ENCODE measurements at regions not wholly inside any gene's neighbourhood (a gene's known extent, or its start where the extent isn't known, plus 50 kb on each side); places are given as distances from the start of the nearest gene placed in this dataset.

DNA sequence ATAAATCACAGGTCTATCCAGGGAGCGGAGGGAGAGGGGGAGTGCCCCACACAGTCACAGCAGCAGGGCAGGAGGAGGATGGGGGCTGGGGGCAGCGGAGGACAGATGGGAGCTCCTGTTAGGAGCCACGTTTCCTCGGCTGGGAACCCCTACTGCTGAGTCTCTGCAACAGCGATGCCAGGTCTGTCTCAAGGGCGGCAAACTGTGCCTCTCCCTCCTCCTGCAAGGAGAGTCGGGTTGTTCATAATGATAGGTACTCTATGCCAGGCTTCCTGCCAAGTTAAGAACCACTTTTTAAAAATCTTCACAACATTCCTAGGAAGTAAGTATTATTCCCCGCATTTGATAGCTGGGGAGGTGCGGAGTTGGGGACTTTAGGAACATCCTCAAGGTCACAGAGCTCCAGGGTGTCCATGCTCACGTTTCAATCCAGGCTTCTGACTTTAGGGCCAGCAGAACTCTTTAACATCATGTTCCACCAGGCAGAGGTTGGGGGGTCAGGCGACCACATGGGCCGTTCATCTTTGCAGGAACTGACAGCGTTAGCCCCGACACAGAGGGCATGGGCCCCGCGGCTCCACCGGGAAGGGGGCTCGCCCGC, 98.3 kb upstream of the MAML3 start:
- Histone ChIP-seq H3K4me3 (peak overlapping the region; percentile 42 to 66 (median 55)), H3K27ac (peak overlapping the region; percentile 50 to 95 (median 90))

DNA sequence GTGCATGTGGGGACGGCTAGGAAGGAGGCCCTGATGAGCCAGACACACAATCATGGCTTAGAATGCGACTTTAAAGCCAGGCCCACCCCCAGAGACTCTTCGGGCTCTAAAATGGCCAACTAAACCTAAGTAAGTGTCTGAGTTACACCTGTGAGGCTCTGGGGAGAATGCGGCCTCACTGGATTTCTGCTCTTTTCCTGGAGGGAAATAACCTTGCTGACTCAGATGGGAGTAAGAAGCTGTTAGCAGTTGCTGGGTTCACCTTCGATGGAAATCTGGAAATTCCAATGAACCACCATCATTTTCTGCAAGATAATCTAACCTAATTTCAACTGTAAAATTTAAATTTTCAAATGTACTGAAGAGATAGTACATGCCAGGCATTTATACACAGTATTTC, 97.6 kb upstream of the MAML3 start:
- H3K27ac ChIP-seq, result peak overlapping the region in 5 of 21 experiments; percentile 84 to 95 (median 90)
- H3K4me3 ChIP-seq, result no peak overlapping the region

DNA sequence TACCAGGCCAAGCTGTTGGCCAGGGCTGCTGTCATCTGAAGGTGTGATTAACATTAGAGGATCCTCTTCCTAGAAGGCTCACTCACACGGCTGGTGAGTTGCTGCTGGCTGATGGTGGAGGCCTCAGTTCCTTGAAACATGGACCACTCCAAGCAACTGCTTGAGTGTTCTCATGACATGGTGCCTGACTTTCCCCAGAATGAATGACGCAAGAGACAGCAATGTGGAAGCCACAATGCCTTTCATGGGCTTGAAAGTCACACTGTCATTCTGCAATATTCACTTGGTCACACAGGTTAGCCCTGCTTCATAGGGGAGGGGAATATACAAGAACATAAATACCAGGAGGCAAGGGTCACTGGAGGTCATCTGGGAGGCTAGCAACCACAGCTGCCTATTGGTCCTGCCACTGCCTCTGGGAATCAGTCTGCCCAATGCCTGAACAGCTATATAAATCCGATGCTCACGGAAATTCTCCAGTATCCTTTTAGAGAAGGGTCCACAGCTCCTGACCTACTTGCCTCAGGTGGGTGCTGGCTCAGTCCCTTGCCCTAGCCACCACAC, 97.1 kb upstream of the MAML3 start:
- Histone ChIP-seq H3K27ac (peak overlapping the region in 2 of 21 experiments; percentile 90 to 95), H3K4me3 (no peak overlapping the region)

DNA sequence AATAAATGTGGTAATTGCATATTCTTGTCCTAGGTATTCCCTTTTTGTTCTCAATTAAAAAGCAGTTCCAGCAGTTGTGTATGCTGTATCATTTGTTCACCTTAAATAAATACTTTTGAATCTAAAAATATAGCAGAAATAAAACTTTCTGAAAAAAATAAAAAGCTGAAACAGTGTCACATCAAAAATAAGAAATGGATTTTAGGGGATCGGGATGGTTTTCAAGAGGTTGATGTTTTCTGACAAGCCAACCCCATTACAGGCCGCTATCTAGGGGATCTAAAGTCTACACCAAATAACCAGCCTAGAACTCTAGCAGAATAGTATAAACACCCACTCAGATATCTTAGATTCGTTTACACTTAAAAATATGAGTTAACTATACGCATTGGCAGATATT, 95.4 kb upstream of the MAML3 start:
- Histone ChIP-seq H3K4me3 (no peak overlapping the region), H3K27ac (no peak overlapping the region)

DNA sequence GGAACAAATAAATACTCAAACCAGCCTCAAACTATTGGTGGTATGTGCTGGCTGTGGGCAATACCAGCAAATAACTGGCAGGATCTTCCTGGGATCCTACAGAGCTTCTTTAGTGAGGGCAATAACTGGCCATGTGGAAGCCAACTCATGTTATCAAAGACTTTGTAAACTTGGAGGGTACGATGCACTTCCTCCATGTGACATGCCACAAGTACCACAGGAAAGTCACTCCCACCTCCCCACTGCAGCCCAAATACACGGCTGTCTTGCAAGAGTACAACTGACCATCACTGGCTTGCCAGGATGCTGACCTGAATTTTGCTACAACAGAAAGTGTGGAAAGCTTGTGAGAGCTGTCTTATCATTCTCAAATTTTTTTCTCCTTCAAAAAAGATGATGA, 93.3 kb upstream of the MAML3 start:
- Histone ChIP-seq H3K4me3 (no peak overlapping the region), H3K27ac (no peak overlapping the region)

DNA sequence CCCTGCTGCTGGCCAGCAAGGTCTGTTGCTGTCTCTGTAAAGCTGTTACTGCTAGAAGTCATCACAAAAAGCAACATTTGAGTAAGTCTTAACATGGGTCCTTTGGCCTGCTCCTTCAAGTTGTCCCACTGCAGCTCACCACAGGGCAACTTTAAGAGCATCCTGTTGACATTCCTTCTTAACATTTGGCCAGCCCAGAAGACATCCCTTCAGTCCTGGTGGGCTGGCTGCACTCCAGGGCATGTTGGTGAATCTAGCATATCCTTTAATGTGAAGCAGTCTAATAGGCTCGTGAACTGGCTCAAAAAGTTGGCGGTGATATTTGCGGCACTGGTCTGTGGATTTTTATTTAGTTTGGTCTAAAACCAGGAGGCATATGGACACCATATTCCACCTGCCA, 92.2 kb upstream of the MAML3 start:
- H3K27ac ChIP-seq, result no peak overlapping the region

DNA sequence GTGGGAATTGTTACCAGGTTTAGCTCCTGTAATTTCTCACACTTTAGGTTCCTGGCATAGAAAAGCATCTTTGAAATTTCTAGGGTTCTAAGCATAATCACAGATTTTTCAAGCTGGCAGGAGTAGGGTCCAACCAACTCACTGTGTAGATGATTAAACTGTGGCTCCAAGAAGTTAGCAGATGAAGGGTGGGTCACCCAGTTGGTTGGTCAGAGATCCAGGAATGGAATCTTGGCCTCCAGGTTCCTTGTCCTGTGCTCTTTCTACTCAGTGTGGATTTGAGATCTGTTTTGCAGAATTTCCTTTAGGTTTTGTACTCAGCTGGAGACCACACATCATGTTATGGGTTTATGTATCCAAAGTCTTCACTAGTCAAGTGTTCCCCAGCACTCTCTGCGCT, 90.3 kb upstream of the MAML3 start:
- no peak overlapping the region for H3K4me3 ChIP-seq
- no peak overlapping the region for H3K27ac ChIP-seq

More for the DNA sequence above, 92.2 kb upstream of the MAML3 start:
- H3K4me3 ChIP-seq, result no peak overlapping the region

DNA sequence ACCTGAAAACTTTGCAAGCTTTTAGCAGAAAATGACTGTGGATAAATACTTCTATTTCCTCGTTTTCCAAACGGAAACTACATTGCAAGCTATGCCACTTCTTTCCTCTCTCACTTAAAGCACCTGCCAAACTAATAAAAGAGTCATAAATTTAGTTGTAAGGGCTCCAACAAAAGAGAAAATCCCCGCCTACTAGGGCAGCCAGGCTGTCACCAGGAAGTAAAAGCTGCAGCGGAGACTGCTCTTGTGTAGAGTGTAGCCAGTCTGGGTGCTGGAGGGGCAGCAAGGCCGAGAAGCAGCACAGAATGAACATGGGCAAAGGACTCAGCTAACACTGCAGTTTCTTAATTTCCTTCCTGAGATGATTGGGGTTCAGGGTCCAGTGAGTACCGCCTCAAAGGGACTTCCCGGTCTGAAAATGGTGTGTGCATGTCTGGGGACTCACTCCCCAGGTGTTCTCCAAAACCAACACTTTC, 89.3 kb upstream of the MAML3 start:
- no peak overlapping the region for H3K4me3 ChIP-seq
- peak overlapping the region in 11 of 21 experiments; percentile 17 to 53 (median 38) for H3K27ac ChIP-seq

DNA sequence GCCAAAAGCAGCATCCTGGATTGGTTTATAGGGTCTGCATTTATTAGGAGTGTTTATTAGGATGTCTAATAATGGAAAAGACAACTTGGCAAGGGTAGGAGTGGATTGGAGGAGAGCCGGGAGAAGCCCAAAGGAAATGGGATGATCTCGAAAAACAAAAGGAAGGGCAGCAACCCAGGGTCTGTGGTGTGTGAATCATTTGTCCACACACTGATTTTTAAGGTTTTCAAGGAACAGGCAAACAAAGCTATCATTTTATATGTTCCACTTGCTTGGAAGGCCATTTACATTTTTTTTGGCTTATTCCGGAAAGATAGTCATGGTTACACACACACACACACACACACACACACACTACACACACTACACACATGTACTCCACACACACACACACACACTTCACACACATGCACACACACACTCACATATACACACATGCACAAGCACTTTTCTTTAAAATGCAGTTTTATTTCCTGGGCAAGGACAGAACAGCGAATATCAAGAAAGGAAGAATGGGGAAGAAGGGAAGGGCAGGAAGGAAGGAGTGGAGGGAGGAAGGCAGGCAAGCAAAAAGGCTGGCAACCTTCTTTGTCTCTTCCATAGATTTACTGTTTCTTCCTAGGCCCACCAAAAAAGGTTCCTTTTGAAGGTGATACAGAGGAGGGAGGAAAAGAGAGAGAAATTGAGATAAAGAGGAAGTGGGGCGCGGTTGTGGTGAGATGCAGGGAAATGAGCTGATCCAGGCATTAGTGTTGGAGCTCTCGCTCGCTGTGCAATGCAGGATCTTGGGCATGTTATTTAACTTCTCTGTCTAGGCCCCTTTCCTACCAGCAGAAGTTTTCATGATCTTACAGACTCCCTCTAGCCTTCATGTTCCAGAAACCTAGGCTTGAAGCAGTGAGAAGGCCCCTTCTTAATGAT, 88.6 kb upstream of the MAML3 start:
- Histone ChIP-seq H3K27ac (peak overlapping the region in 11 of 21 experiments; percentile 17 to 53 (median 38)), H3K4me3 (no peak overlapping the region)

DNA sequence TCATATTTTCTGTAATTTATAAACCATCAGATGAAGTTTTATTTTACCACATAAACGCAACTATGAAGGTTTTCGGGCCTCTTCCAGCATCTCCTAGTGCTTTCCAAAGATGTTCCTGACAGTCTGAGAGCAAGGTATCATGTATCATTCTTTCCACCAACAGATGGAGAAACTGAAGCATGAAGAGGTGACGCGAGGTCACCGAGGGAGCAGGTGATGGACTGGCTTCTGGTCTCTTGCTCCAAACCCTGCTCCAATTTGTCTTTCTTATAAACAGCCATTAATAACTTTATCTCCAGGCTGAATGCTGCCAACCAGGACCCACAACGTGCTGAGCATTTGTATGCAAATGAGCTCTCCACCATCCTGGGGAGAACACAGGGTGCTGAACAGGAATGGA, 86.3 kb upstream of the MAML3 start:
- Histone ChIP-seq H3K4me3 (no peak overlapping the region), H3K27ac (no peak overlapping the region)

DNA sequence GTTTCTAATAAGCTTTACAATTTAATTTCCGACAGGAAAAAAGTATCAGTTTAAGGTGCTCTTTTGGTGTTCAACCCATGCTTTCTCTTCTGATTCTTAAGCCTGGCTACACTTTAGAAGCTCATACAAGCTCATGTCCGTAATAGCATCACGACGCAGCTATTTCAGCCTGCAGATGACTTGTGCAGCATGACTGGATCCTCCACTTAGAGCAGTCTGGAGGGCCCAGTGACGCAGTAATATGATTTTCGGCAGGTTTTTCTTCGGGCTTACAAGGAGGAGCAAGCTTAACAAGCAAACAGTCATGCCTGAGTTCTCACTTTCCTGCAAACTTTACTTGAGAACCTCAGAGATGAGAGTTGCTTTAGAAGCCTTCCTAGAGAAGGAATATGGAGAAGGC, 85.3 kb upstream of the MAML3 start:
- Histone ChIP-seq H3K27ac (no peak overlapping the region), H3K4me3 (no peak overlapping the region)

DNA sequence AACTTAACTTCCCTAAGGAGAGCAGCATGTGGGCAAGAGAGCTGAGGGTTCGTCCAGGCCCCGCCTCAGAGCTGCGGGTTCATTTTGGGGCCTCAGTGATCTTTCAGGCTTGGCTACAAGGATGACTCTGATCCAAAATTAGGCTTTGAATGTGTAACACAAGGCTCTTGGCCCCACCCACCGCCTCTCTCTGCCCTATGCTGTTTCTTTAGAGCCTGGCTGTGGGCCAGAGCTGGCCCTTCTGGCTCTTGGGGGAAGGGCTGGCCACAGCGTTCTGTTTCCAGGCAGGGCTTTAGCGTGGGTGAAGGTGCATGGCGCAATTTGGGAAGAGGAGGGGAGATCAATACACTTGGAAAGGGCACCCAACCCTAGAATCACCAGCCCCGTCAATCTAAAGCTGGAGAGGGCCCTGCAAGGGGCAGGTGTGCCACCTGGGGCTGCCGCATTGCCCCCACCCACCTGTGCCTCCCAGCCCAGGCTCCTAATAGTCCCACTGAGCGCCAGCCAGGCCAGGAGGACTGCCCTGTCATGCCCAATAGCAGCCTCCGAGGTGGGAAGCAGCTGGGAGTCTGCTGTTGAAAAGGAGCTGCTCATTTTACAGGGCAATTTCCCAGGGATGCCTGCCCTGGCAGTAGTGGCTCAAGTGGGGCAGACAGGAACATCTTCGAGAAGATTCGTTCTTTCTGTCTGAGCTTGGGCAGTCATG, 84.5 kb upstream of the MAML3 start:
- Histone ChIP-seq H3K4me3 (no peak overlapping the region), H3K27ac (peak overlapping the region in 18 of 21 experiments; percentile 41 to 85 (median 69))

DNA sequence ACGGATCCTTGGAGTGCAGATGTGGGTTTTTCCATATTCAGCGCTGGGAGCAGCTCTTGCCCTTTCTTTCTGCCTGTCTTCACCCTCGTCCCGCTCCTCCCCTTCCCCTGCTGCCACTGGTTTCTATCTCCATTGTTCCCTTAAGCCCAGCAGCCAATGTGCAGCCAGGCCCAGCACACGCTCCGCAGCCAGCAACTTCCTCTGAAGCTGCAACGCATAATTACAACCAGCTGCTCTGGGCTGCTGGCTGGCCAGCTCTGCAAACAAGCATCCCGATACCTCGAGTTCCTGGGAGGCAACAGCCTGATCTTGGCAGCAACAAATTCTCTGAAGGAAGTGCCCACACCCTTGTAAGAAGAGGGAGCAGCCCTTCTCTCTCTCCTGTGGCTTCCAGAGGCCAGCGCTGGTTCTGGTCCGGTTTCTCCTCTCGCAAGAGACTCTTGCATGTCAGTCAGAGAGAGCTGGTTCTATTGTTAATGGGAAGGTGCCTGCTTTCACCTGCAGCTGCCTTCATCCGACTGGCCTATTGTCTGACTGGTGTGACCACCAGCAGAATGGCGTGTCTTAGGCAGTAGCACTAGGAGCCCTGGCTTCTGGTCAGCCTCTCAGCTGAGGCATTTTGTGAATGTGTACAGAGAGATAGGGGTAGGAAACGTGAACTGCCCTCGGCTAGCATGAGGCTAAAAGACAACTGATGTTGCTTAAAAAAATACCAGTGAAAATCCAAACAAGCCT, 83.8 kb upstream of the MAML3 start:
- H3K4me3 ChIP-seq, result no peak overlapping the region
- H3K27ac ChIP-seq, result peak overlapping the region in 19 of 21 experiments; percentile 15 to 85 (median 69)

DNA sequence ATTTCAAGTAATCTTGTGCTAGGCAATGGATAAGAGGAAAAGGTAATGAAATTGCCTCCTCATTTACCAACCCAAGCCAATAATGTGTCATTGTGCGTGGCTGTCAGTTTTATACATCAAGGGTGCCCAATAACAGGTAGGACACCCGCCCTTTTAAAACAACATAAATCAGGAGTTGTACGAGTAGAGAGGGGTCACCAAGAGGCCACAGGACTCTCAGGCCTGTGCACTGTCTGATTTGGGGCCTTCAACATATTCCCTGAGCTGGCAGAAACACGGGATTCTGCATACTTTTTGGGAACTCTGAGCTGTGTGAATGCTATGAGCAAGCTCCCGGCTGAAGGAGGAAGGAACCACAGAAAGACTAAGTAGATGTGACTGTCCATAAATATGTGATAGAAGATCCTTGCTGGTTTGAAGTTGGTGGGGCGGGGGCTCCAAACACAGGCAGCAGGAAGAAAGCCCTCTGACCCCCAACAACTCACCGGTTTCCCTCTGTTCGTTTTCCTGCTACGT, 82.7 kb upstream of the MAML3 start:
- Histone ChIP-seq H3K4me3 (no peak overlapping the region), H3K27ac (peak overlapping the region in 12 of 21 experiments; percentile 5 to 85 (median 69))

DNA sequence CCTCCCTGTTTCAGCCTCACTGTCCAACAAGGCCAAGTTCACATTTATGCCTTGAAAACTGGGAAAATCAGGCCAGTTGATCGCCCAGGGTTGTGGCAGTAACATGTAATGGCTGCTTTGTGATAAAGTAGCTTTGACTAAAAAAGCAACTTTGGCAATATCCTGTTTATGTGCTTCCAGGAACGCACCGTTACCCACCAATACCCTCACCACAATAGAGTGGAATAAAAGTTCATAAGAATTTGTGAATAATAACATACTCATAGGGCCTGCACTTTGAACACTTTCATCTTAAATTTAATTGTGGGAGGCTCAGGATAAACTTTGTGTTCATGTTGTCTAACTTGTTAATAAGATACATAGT, 80.7 kb upstream of the MAML3 start:
- Histone ChIP-seq H3K27ac (no peak overlapping the region), H3K4me3 (no peak overlapping the region)

DNA sequence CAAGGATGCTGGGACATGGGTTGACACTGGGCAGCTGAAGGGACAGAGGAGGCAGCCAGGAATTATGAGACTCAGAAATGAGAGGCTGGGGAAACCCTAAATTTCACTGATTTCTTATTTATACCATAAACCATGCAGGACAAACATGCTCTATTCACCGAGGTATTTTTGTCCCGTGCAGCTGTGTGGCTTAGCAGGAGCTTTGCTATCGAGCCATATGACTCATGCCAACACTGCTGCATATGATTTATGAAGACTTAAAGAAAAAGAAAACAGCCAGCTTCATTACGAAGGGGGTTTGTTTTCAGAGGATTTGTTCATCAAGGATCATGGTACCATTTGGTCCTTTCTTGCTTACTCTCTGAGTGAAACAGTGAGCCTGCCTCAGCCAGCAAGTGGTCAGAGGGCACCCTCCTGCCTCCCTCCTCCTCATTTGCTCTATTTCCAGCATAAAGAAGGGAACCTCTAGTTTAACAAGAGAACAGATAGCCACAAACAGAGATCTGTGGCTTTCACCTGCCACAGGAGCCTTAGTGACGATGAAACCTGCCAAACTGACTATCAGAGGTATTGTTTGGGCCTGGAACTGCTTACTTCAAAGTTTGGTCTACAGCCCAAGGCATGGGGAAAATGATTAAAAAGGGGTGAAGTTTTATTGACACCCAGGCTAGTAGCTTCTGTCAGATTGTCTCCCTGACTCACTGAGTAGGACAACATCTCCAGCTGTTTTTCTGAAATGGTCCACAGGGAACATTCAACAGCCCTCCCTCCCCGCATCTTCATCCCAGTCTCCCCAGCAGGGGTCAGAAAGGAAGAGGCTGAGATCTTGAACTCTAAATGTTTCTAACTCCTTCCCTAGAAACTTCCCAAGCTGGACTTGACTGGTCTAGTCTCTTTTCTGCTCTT, 80.1 kb upstream of the MAML3 start:
- Histone ChIP-seq H3K4me3 (no peak overlapping the region), H3K27ac (no peak overlapping the region)

DNA sequence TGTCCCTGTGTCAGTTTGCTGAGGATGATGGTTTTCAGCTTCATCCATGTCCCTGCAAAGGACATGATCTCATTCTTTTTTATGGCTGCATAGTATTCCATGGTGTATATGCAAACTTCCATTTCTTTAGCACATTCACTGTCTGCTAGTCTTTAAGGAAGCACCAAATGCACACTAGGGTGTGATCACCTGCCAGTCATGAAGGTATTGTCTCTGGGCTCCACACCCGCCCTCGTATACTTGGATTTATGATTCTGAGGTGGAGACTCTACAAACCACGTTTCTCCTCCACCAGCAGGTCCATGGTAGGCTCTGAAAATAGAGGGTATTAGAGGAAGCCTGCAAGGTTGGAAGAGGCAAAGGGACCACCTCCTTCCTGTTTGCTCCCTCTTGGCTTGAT, 75.9 kb upstream of the MAML3 start:
- H3K27ac ChIP-seq, result no peak overlapping the region

DNA sequence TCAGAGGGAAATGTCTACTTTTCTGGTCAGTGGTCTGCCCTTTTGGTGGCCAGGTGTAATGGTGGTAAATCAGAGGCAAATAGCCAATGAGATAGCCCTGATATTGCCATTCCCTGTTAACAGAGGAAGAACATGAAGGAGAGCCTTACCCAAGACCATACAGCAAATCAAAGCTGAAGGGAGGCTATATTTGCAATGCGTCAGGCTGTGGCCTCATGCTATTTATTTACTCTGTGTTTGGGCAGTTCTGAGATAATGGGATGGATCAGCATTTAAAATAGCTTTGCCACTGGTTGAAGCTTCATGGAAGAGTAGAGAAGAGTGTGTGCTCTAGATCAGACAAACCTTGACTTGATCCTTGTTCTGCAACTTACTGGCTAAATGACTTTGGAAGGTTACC, 73.3 kb upstream of the MAML3 start:
- Histone ChIP-seq H3K27ac (no peak overlapping the region), H3K4me3 (no peak overlapping the region)

More for the DNA sequence above, 75.9 kb upstream of the MAML3 start:
- H3K4me3 ChIP-seq, result no peak overlapping the region
